GM13977 (cell line): ENCODE measurements at regions not wholly inside any gene's neighbourhood (a gene's known extent, or its start where the extent isn't known, plus 50 kb on each side); places are given as distances from the start of the nearest gene placed in this dataset.

Experiments
- DNase-seq: peaks from one replicate; pipeline ENCODE4 v3.0.0; 2012; ENCODE audit warnings: low spot score
- CTCF ChIP-seq: IDR thresholded peaks from 2 replicates; pipeline ENCODE4 v1.5.1; 2012; ENCODE audit warnings: mild to moderate bottlenecking, control low read depth; ENCODE audit not compliant: insufficient read depth; ENCODE audit errors: extremely low read depth, missing control alignments
- in situ Hi-C: fragments of 300-500 bp; cut with MboI; formaldehyde crosslinking; loops from one replicate; pipeline ENCODE4 v1.12.0; 2022; ENCODE audit warnings: low sequenced_read_pairs, low pct_unique_long_range_greater_than_20kb, mixed read lengths, inconsistent platforms; ENCODE audit not compliant: unreplicated experiment

GRCh38 chr17:6208608-6209180, 138.5 kb downstream of the WSCD1 start:
- no peak for TF ChIP-seq CTCF
- in situ Hi-C loops, result no loop called here
- DNase-seq, result no peak

- in situ Hi-C loops, result no loop called here
- no peak for DNase-seq
- no peak for TF ChIP-seq CTCF
These were observed 135.3 kb downstream of the WSCD1 start for GRCh38 chr17:6205525-6205924.

GRCh38 chr17:6205033-6205432, 134.9 kb downstream of the WSCD1 start:
- in situ Hi-C loops, result no loop called here
- TF ChIP-seq CTCF, result no peak
- no peak for DNase-seq

GRCh38 chr17:6204203-6204722, 134.1 kb downstream of the WSCD1 start:
- DNase-seq, result no peak
- no peak for TF ChIP-seq CTCF
- in situ Hi-C loops, result no loop called here

GRCh38 chr17:6196355-6196754, 126.2 kb downstream of the WSCD1 start:
- no peak for DNase-seq
- no peak for TF ChIP-seq CTCF
- in situ Hi-C loops, result no loop called here

GRCh38 chr17:6195123-6195522, 124.9 kb downstream of the WSCD1 start:
- in situ Hi-C loops, result no loop called here
- DNase-seq, result no peak
- no peak for TF ChIP-seq CTCF
